H9 (cell line): ENCODE measurements at regions not wholly inside any gene's neighbourhood (a gene's known extent, or its start where the extent isn't known, plus 50 kb on each side); places are given as distances from the start of the nearest gene placed in this dataset.

Source experiments
- DNase-seq: peaks from one replicate; pipeline ENCODE4 v3.0.0-alpha.2; 2017
- H2AFZ ChIP-seq: one replicate; pipeline ENCODE4 v1.6.1; 2013; ENCODE audit warnings: mild to moderate bottlenecking, low read length, control low read depth, moderate library complexity
- H2AK5ac ChIP-seq: 2 replicates; pipeline ENCODE4 v1.6.1; 2013; ENCODE audit warnings: low read length, control low read depth, mixed read lengths; ENCODE audit not compliant: insufficient read length
- H2BK120ac ChIP-seq: one replicate; pipeline ENCODE4 v1.6.1; 2013; ENCODE audit warnings: low read depth, mild to moderate bottlenecking, low read length, control low read depth, inconsistent platforms; ENCODE audit not compliant: poor library complexity, severe bottlenecking
- H2BK12ac ChIP-seq: 2 replicates; pipeline ENCODE4 v1.6.1; 2013; ENCODE audit warnings: low read length, control low read depth, mixed read lengths, low read depth; ENCODE audit not compliant: insufficient read length
- H2BK15ac ChIP-seq: 2 replicates; pipeline ENCODE4 v1.6.1; 2013; ENCODE audit warnings: low read depth, low read length, control low read depth
- H2BK20ac ChIP-seq: one replicate; pipeline ENCODE4 v1.6.1; 2013; ENCODE audit warnings: low read depth, mild to moderate bottlenecking, low read length, control low read depth, inconsistent platforms; ENCODE audit not compliant: poor library complexity, severe bottlenecking
- H2BK5ac ChIP-seq: 2 replicates; pipeline ENCODE4 v1.6.1; 2013; ENCODE audit warnings: low read length, control low read depth, mixed read lengths; ENCODE audit not compliant: insufficient read length
- H3K14ac ChIP-seq: 2 replicates; pipeline ENCODE4 v1.6.1; 2013; ENCODE audit warnings: low read length, control low read depth; ENCODE audit not compliant: insufficient read depth
- H3K18ac ChIP-seq: 2 replicates; pipeline ENCODE4 v1.6.1; 2013; ENCODE audit warnings: low read depth, mild to moderate bottlenecking, mixed read lengths, low read length, control low read depth; ENCODE audit not compliant: insufficient read length
- H3K23ac ChIP-seq: 2 replicates; pipeline ENCODE4 v1.6.1; 2013; ENCODE audit warnings: low read length, control low read depth, mixed read lengths, low read depth; ENCODE audit not compliant: insufficient read length
- H3K23me2 ChIP-seq: 2 replicates; pipeline ENCODE4 v1.6.1; 2013; ENCODE audit warnings: low read depth, mild to moderate bottlenecking, mixed read lengths, low read length, control low read depth; ENCODE audit not compliant: insufficient read length, poor library complexity, severe bottlenecking
- H3K27ac ChIP-seq: 2 replicates; pipeline ENCODE4 v1.5.1; 2013; ENCODE audit warnings: low read length, control low read depth, mixed read lengths, low read depth; ENCODE audit not compliant: insufficient read length
- H3K27me3 ChIP-seq: 2 replicates; pipeline ENCODE4 v1.6.1; 2013; ENCODE audit warnings: low read length, control low read depth, inconsistent platforms; ENCODE audit not compliant: insufficient read depth
- H3K4ac ChIP-seq: 2 replicates; pipeline ENCODE4 v1.6.1; 2013; ENCODE audit warnings: low read depth, mild to moderate bottlenecking, control low read depth, inconsistent platforms, low read length, moderate library complexity
- H3K4me1 ChIP-seq: 2 replicates; pipeline ENCODE4 v1.6.1; 2013; ENCODE audit warnings: low read length, control low read depth, inconsistent platforms; ENCODE audit not compliant: insufficient read depth
- H3K4me2 ChIP-seq: 2 replicates; pipeline ENCODE4 v1.6.1; 2013; ENCODE audit warnings: low read length, control low read depth, mixed read lengths; ENCODE audit not compliant: insufficient read length, insufficient read depth
- H3K56ac ChIP-seq: 2 replicates; pipeline ENCODE4 v1.6.1; 2013; ENCODE audit warnings: low read depth, mild to moderate bottlenecking, mixed read lengths, low read length, control low read depth; ENCODE audit not compliant: insufficient read length
- H3K79me1 ChIP-seq: 2 replicates; pipeline ENCODE4 v1.6.1; 2013; ENCODE audit warnings: low read depth, mild to moderate bottlenecking, moderate library complexity, low read length, control low read depth, inconsistent platforms; ENCODE audit not compliant: insufficient read depth, poor library complexity, severe bottlenecking
- H3K79me2 ChIP-seq: 2 replicates; pipeline ENCODE4 v1.6.1; 2013; ENCODE audit warnings: low read length, control low read depth, inconsistent platforms; ENCODE audit not compliant: insufficient read depth
- H3K9ac ChIP-seq: 2 replicates; pipeline ENCODE4 v1.6.1; 2013; ENCODE audit warnings: low read length, control low read depth, mixed read lengths; ENCODE audit not compliant: insufficient read length; ENCODE audit errors: extremely low read depth
- H3K9me3 ChIP-seq: one replicate; pipeline ENCODE4 v1.6.1; 2013; ENCODE audit warnings: low read depth, low read length, inconsistent platforms; ENCODE audit not compliant: control insufficient read depth
- H3T11ph ChIP-seq: one replicate; pipeline ENCODE4 v1.6.1; 2013; ENCODE audit warnings: mild to moderate bottlenecking, low read length, control low read depth, inconsistent platforms
- H4K20me1 ChIP-seq: one replicate; pipeline ENCODE4 v1.6.1; 2013; ENCODE audit not compliant: control insufficient read depth, insufficient read length, insufficient read depth
- H4K5ac ChIP-seq: 2 replicates; pipeline ENCODE4 v1.6.1; 2013; ENCODE audit warnings: low read depth, mild to moderate bottlenecking, mixed read lengths, low read length, control low read depth; ENCODE audit not compliant: insufficient read length
- H4K8ac ChIP-seq: replicated peaks from 2 replicates; pipeline ENCODE4 v1.6.1; 2013; ENCODE audit warnings: low read length, control low read depth, mixed read lengths, low read depth; ENCODE audit not compliant: insufficient read length
- H4K91ac ChIP-seq: 2 replicates; pipeline ENCODE4 v1.6.1; 2013; ENCODE audit warnings: low read depth, mild to moderate bottlenecking, moderate library complexity, mixed read lengths, low read length, control low read depth; ENCODE audit not compliant: insufficient read length
- H3K27ac Mint-ChIP-seq, 3 experiments: 2 replicates in 2 of 3; 3 replicates in 1 of 3; pipeline ENCODE4 v1.8.0; 2020 to 2021; ENCODE audit warnings: mixed read lengths in 3 of 3, mild to moderate bottlenecking in 1 of 3, moderate library complexity in 1 of 3
- H3K27me3 Mint-ChIP-seq: 2 replicates; pipeline ENCODE4 v1.8.0; 2021; ENCODE audit warnings: low read depth, mild to moderate bottlenecking, moderate library complexity, mixed read lengths
- H3K36me3 Mint-ChIP-seq, 3 experiments: 2 replicates in 2 of 3; 3 replicates in 1 of 3; pipeline ENCODE4 v1.8.0; 2020 to 2021; ENCODE audit warnings: low read depth in 3 of 3, mixed read lengths in 3 of 3; ENCODE audit not compliant: insufficient read depth in 1 of 3
- H3K4me1 Mint-ChIP-seq, 2 experiments: 2 replicates each; pipeline ENCODE4 v1.8.0; 2020; ENCODE audit warnings: mixed read lengths in 2 of 2
- H3K4me3 Mint-ChIP-seq, 2 experiments: 2 replicates in 1 of 2; 3 replicates in 1 of 2; pipeline ENCODE4 v1.8.0; 2020 to 2021; ENCODE audit warnings: mild to moderate bottlenecking in 2 of 2, mixed read lengths in 2 of 2, moderate library complexity in 1 of 2
- H3K9me3 Mint-ChIP-seq, 2 experiments: 2 replicates in 1 of 2; 3 replicates in 1 of 2; pipeline ENCODE4 v1.8.0; 2020; ENCODE audit warnings: mild to moderate bottlenecking in 2 of 2, mixed read lengths in 2 of 2, moderate library complexity in 1 of 2
- CTCF ChIP-seq: fragments of 200-600 bp; sonication (generic); conservative IDR thresholded peaks from 3 replicates; pipeline ENCODE4 v1.8.0; 2021; ENCODE audit warnings: antibody characterized with exemption, mild to moderate bottlenecking
- WGBS: extraction: QIAGEN DNeasy Blood & Tissue Kit; methylation state at CpG from one replicate; pipeline ENCODE4 v1.1.7; 2013; ENCODE audit warnings: missing lambda C conversion rate, low lambda C conversion rate, mixed read lengths; ENCODE audit not compliant: insufficient read length; ENCODE audit errors: extremely low coverage; 5-methylcytosine and 5-hydroxymethylcytosine counted together

- Mint-ChIP-seq H3K27me3 (no peaks in the 10 kb centered on the region), H3K36me3 (no peaks in the 10 kb centered on the region; a peak in 1 of 7 replicates), H3K4me3 (no peak overlapping the region), H3K4me1 (peaks cover 7 to 8% of the 10 kb centered on the region in 2 experiments), H3K27ac (no peak overlapping the region), H3K9me3 (peaks cover 4 to 5% of the 10 kb centered on the region in 2 experiments; a peak in 2 of 5 replicates)
- Histone ChIP-seq H2BK15ac (no peak overlapping the region), H3K9me3 (no peaks in the 10 kb centered on the region), H2AK5ac (no peak overlapping the region), H2BK120ac (no peak overlapping the region), H3K79me2 (no peaks in the 10 kb centered on the region), H2AFZ (no peak overlapping the region), H3K23ac (no peak overlapping the region), H4K20me1 (no peaks in the 10 kb centered on the region), H3K56ac (no peak overlapping the region), H2BK12ac (no peak overlapping the region), H3K14ac (no peak overlapping the region), H2BK5ac (no peak overlapping the region), H3K4me1 (no peaks in the 10 kb centered on the region), H3T11ph (no peak overlapping the region), H3K23me2 (no peaks in the 10 kb centered on the region), H3K9ac (no peak overlapping the region), H3K4ac (no peak overlapping the region), H3K27ac (no peak overlapping the region), H3K18ac (no peak overlapping the region), H4K91ac (no peak overlapping the region), H4K5ac (no peak overlapping the region), H3K79me1 (no peaks in the 10 kb centered on the region), H3K4me2 (no peak overlapping the region), H2BK20ac (no peak overlapping the region), H3K27me3 (no peaks in the 10 kb centered on the region), H4K8ac (no peak overlapping the region)
- no peak for DNase-seq
- TF ChIP-seq CTCF: no peak
- no CpG with 5 or more reads among the region's 4 CpGs for WGBS
Observed at GRCh38 chr9:6152788-6153187, 62.8 kb upstream of the IL33 start.
